ENCODE measurements at regions not wholly inside any gene's neighbourhood (a gene's known extent, or its start where the extent isn't known, plus 50 kb on each side); places are given as distances from the start of the nearest gene placed in this dataset.

DNA sequence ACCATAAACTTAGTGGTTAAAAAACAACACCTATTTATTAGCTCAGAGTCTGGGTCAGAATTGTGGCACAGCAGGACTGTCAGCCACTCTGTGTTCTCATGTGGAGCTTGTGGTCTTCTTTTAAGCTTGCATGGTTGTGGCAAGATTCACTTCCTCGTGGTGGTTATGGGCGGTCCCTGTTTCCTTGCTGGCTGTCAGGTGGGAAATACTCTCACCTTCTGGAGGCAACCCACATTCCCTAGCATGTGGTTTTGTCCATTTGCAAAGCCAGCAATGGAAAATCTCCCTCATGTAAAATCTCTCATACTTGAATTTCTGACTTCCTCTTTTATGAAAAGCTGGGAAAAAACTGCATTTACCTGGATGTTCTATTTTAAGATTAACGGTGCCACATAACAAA lies 229.8 kb downstream of the ALX1 start:
- no peak for ATAC-seq

DNA sequence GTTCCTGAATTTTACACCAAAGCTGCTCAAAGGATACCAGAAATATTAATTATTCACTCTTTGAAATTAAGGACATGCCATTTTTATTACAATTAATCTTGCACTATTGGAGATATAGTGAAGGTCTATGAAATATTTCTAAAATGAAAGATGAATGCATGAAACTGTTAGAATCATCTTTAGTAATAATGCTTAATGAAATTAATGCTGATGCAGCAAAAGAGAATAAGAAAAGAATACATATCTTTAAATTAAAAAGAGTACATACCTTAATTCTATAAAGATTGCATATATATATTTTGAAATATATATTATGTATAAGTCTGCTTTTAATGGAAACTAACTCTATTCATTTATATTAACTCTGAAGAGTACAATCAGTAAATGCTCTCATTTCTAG lies 236.0 kb downstream of the ALX1 start:
- no peak for ATAC-seq

DNA sequence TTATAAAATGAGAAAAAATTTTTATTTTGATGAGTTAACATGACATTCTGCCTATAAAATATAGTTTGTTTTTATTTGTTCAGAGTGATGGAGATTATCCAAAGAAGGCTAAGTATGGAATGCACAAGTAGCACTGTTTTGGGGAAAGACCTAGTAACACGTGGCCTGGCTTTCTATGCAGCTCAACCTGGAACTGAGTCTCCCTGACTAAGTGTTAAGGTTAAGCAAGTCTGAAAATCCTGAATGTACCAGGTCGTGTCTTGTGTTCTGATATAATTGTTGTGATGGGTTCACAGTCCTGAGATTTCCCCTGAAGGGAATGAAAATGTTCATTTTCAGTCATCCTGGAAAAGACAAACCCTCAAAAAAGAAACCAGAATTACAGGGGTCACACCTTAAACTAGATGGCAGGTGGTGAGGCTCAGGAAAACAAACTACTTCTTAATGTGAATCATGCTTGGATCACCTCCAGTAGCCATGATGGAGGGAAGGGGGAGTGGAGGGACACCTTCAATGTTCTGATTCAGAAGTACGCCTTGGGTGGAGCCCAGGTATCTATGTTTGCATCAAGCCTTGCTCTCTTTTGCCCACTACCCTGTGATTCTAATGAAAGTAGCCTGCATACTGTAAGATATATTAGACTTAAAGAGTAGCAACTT lies 236.8 kb downstream of the ALX1 start:
- ATAC-seq = no peak

DNA sequence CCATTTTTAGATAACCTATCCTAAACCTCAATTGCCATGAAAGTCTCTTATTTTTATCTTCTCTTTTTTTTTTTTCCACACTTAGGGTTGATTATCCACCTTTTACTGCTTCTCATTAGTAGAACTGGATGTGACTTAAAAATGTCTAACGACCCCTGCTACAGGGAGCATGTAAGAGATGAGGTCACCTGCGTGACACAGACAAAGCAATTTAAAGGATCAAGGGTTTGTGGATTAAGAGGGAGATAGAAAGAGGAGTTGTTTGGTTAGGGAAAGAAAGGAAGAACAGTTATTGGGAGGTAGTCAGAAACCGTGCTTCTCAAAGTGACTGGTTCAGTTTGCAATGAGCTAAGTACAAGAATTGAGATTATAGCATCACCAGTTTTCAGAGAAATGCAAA lies 239.1 kb downstream of the ALX1 start:
- no peak for ATAC-seq

DNA sequence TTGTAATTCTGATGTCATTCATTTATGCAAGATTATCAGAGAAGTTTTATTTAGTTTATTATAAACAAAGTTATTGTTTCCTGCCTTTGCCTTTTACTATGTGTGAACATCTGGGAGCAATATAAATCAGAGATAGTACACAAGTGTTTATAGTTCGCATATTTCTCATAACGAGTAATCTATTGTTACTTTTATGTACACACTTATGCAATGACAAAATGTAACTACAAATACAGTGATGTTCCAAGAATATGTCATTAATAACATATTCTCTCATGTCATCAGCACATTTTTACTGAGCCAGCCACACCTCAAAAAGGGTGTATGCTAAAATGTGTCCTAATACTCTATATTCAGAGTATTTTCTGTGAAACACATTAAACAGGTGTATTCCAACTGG lies 243.2 kb downstream of the ALX1 start:
- ATAC-seq = no peak

DNA sequence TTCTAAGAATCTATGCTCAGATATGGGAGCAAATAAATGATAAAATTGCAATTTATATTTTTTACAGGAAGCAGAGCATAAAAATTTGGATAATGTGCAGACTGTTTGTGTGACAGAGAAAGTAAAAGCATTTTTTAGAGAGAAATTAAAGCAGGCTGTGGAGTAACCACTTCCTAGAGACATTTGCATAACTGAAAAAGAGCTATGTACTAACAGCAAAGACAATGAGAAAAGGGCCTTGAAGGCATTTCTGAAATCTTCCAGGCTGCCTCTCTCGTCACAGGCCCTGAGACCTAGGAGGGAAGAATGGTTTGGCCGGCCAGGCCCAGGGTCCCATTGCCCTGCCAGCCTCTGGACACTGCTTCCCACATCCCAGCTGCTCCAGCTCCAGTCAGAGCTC lies 247.2 kb downstream of the ALX1 start:
- ATAC-seq = no peak

DNA sequence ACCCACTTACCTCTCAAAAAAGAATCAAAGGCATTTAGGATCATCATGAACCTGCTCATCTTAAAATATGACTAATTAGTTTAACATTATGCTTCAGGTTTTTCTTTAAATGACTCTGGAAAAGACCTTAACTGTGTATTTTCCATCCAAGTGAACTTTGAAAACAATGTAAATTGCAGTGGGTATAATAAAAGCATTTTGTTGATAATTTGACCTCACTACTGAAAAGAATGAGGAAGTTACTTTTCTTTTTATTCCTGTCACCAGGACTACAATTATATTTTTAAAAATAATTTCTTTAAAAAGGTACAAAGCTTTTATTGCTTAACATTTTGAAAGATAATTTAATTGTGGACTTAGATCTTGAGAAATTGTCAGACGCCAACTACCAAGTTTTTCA lies 249.9 kb downstream of the ALX1 start:
- no peak for ATAC-seq

DNA sequence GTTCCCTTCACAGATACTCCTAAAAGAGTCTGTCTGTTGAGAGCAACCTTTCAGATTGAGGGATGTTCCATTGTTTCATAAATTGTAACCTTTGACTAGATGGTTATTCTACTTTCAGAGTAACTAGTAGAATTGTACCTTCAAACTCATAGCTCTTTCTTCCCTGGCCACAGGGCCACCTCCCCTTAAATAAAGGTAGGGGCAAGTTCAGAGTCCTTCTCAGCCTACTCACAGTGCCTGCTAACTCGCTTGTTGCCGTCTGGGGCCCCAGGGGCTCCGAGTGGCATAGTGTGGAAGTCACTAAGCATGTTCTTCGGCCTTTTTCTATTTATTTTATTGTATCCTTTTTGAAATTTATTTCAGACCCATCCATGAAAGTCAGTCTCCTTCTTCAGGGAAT lies 250.4 kb downstream of the ALX1 start:
- ATAC-seq = no peak

DNA sequence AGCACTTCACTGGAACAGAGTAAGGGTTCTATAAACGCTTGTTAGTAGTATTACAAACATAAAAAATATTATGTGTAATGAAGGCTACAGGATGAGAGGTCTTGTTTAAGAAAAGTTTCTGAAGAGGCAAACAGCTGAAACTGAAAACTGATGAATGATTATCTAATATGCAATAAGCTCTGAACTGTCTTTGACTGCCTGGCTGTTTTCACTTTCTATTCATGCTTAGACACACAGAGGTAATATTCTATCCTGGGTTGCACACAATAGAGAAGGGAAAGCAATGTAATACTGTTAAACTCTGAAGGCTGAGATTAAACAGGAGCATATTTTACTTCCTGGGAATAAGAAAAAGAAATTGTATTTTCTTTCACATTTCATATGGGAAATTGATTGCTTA lies 251.3 kb downstream of the ALX1 start:
- no peak for ATAC-seq

DNA sequence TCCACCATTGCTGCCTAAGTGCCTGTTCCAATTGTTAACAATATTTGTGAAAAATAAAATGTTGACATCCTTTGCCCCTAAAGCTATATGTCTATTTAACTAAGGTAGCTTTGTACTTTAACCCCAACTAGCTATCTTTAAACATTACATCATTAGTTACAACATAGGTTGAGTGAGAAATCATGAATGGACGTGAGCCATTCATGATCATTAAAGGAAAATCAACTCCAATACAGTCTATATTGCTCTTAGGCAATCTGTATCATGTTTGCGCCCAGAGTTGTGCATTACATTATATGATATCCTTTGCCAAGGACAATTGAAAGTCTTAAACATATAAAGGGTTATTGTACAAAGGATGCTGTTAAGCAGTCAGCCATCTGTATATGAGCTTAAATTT lies 269.6 kb downstream of the ALX1 start:
- ATAC-seq = no peak

DNA sequence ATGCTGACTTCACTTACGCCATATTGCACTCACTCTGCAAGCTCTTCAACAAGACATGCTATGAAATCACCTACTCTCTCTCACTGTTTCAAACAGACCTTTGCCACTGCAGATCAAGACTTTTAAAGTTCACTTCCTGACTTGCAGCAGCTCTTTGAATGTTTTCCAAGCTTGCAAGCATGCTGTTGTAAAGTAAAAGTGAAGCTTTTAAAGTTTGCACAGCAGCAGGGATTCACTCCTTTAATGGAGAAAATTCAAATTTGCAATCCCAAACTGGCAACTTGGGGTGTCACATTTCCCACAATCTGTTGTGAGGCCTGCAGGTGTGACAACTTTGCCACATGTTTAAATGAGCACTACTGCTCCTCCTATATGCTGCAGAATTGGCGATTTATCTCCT lies 270.9 kb downstream of the ALX1 start:
- ATAC-seq = no peak

DNA sequence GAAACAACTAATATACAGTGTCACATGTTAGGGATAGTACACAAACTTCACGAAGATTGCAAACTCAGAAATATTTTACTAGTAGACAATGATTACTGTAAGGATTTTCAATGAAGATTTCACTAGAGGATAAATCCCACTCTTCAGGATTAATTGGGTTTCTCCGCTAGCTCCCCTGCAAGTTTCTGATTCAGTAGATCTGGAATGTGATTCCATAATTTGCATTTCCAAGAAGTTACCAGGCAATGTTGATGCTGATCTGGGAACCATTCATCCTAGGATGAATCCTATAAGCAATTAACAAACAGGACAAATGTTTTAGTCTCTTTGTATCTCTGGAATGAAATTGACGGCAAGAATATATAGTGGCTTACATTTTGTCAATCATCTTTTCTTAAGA lies 272.4 kb downstream of the ALX1 start:
- ATAC-seq = no peak

DNA sequence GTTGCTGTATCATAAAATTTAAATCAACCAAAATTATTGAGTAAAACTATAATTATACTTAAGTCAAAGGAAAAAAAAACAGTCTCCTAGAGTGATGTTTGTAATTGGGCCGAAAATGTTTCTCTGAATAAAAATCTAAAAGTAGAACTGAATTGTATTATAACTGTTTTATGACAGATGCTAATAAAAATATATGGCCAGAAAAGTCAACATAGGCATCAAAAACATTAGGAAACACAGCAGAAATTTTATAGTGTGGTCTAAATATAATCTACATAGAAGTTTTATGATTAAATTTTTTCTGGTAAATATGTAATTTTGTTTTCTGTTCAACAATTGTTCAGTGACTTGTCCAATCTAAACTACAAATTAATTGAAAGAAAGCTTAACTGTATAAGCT lies 277.8 kb downstream of the ALX1 start:
- no peak for ATAC-seq

DNA sequence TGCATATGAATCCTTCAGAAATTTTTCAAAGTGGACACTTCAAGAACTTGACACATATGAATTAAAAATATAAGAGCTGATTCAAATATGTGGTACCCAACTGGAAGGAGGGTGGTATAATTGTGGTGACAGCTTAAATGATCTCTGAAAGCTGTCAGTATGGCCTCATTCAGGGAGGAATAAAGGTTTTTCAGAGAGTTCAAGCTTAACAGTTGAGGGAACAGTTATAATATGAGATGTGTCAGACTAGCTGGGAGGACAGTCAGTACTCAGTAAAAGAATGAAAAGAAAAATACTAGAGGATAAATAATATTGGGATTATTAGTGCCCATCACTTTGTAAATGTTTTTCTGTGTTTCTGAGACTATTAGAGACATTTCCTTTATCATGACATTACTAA lies 277.5 kb downstream of the RASSF9 start:
- ATAC-seq = no peak

DNA sequence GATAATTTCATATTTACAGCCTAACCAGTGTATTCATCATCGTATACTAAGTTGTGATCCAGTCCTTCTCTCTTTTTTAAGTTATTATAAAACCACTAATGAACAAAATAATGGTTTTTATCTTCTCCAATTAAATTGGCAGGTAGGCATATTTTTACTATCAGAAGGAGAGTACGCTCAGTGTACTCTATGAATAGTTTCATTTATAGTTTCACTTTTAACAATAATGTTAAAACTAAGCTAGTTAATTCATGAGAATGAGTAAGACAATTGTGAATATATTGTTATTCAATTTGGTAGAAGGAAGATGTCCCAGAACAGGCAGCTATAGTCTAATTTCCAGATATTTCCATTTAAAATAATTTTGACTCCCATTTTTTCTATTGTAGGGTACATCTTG lies 277.1 kb downstream of the RASSF9 start:
- ATAC-seq = no peak

DNA sequence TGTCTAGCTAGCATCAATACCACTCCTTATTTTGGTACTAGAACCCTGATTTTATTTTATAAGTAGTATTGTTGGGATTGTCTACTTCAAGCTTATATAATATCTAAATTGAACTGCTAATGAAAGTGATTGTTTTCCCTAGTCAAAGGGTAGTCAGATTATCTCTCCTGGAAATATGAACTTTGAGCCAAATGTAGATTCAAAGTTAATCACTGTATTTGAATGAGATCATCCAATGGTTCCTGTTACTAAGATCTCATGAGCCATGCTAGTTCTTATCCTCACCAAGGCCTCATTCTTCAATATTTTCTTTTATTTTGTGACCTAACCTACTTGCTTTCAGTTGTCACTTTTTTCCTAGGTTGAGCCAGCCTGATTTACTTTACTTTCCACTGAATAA lies 276.7 kb downstream of the RASSF9 start:
- no peak for ATAC-seq

DNA sequence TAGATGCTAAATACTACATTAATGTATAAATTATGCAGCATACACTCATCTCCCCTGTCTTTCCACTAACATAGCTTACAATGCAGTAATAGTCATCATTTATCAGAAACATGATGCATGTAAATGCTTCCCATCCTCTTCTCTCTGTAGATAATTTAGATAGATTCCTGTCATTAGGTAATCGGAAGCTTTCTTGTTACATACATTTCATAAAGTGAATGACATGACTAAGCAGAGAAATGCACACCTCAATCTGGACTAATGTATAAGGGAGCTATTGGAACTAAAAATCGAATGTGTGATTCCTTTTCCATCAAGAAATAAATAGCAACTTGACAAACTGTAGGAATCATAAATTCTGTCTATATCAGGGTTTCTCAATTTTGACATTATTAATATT lies 273.4 kb downstream of the RASSF9 start:
- no peak for ATAC-seq

DNA sequence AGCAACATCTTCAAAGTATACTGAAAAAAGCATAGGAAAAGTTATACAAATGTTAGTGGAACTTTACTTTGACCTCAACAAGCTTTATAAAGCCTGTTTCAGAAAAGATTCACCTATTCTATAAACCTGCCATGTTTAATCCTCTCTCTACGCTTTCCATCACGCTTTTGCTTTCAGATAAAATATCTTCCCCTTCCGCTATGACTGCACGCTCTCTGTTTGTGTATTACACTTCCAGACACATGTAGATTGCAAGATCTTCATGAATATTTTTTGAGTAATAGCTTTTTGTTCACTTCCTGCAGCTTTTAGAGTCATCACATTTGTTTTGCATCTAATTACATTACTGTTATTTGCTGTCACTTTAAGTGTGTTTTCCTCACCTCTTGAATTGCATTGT lies 271.4 kb downstream of the RASSF9 start:
- no peak for ATAC-seq

DNA sequence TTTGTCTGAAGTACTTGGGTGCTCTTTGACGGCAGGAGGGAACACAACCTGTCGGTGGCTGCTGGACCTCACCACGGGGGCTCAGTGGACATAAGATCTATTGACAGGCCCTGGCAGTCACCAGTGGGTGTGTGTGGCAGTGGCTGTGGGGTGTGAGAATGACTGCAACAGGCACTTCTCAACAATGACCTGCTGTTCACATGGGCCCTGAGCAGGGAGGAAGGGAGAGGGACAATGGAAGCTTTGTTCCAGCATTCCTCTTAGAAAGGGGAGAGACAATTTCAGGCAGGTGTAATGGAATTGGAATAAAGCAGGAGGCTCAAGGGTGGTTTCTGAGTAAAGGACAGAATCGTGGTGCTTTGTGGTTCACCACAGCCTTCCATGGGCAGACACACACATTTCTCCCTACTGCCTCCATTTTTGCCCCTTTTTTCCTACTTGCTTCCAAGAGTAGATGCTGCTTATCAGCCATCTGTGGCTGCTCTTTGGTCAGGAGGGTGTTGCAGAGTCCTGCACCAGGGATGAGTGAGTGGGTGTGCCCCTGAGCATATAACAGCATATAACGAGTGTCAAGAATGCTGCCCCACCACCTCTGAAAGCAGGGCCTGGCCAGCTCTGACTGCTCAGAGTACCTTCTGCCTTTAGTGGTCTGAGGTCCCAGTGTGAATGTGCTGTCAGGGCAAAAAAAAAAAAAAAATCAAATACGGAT lies 267.7 kb downstream of the RASSF9 start:
- no peak for ATAC-seq

DNA sequence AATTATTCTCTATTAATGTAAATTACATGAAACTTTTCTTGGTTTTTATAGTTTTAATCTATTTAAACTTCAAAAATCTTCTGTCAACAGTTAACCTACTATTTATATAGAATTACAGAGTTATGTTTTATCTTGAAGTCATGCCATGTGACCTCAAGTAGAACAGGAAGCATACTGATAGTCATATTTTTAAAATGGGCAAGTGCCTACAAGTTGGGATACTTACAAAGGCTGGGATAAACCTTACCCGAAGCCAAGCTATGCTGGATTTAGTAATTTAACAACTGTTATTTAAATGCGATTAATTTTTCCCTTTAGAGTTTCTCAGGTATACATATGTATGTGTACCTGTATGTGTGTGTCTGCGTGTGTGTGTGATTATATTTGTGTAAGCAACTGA lies 266.9 kb downstream of the RASSF9 start:
- ATAC-seq = no peak

DNA sequence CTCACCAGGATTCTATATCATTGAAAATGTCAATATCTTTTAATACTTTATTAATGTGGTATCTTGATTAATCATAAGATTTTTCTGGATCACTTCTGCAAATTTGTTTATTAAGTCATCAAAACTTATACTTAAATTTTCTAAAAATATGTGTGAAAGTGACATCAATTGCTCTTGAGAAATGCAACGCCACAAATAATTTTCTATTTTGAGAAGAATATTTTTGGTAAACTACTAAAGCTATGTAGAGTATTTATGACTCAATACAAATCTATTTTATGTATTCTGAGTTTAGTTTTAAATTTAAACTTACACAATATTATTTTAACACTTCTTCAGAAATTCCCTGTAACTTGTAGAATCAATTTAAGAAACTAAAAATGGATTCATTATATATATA lies 263.3 kb downstream of the RASSF9 start:
- ATAC-seq = no peak

DNA sequence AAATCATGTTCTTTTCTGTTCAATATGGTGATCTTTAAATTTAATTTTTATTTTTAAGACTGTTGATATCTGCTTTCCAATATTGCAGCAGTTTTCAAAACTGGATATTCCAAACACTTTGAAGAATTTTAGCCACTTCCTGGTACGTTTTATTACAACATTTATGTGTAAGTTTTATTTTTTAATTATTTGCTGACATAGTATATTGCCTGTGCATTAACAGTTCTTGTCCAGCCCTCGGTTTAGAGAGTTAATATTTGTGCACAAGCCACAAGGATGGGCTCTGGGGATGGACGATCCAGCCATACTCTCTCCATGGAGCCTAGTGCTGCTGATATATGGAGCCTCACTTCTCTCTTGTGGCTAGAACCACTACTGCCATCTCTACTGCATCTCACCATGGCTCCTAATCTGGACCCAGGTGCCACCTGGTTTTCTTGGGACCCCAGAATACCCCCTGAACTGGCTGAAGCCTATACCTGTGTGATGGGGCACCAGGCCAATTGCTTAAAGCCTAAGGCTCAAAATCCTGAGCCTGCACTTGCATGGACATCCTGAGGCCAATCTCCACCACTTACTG lies 262.5 kb downstream of the RASSF9 start:
- no peak for ATAC-seq

DNA sequence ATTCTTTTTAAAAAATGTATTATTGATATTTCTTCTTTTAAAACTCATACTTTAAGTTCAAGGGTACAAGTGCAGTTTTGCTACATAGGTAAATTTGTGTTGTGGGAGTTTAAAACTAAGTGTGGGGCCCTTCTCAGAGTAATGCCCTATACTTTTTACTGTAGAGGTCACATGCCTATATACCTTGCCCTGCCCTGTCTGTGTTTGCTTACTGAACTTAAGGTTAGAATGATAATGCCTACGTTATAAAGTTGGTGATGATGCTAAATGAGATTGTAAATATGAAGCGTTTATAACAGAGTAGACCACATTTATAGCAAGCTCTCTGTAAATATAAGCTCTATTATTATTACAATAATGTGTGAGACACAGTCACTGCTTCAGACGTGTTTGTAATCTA lies 261.9 kb downstream of the RASSF9 start:
- ATAC-seq = no peak
